ENCODE measurements at regions not wholly inside any gene's neighbourhood (a gene's known extent, or its start where the extent isn't known, plus 50 kb on each side); places are given as distances from the start of the nearest gene placed in this dataset.

DNA sequence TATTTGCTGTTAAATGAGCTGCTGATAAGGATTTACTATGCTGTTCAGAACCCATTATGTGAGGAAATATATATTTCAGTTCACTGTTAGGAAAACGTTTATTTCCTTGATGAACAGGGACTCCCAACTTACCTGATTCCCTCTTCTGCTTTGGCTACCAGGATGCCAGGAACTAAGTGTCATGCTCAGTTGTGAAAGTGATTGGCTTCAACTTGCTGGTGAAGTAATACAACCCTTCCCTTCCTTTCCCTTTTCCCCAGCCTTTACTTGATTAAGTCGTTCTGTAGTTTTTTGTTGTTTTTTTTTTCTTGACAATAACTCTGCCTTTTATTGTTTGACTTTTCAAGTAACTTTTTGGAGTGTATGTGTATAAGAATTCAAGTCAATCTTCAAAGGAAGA, 309.3 kb downstream of the DOCK8 start (continued):
- TF ChIP-seq, protein P1, sequence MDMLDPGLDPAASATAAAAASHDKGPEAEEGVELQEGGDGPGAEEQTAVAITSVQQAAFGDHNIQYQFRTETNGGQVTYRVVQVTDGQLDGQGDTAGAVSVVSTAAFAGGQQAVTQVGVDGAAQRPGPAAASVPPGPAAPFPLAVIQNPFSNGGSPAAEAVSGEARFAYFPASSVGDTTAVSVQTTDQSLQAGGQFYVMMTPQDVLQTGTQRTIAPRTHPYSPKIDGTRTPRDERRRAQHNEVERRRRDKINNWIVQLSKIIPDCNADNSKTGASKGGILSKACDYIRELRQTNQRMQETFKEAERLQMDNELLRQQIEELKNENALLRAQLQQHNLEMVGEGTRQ (IDR thresholded peaks at IDR 0.05; ENCODE audit: low read depth, low read length), result no peak
- TF ChIP-seq, protein P1 (CRISPR knock-in tag; IDR thresholded peaks at IDR 0.05; ENCODE audit: borderline replicate concordance), result no peak

DNA sequence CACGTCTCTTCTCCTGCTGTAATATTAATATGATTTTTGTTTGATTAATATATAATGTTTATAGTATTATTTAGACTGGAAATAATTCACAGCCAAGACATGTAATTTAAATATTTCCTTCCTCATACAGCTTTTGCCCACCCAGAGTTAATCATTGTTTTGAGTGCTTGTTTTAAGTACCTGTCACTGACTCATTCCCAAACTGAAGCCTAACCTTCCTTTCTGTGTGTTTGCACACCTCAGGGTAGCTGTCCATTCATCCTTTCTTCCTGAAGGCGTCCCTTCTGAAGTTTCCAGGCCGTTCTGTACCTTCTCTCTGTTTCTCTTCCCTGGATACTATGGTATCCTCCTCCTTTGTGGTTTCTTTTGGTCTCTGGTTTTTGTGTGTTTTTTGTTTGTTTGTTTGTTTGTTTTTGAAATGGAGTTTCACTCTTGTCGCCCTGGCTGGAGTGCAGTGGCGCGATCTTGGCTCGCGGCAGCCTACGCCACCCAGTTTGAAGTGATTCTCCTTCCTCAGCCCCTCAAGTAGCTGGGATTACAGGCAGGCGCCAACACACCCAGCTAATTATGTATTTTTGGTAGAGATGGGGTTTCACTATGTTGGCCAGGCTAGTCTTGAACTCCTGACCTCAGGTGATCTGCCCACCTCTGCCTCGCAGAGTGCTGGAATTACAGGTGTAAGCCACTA, 312.4 kb downstream of the DOCK8 start:
- 69% methylated on average over 11 of the region's 11 CpGs for WGBS (ENCODE audit: low lambda C conversion rate)
- ATAC-seq, result no peak
- FAIRE-seq, result no peak

More for the DNA sequence above, 312.4 kb downstream of the DOCK8 start:
- Histone ChIP-seq H3K4me1 (ENCODE audit: insufficient read depth, low read length) (no peaks in the 10 kb centered on the region), H3K9ac (ENCODE audit: insufficient read depth, low read depth, low read length) (no peak overlapping the region), H3K4me3 (replicated peaks in 1 of 3; ENCODE audit: insufficient read depth in 1 of 3, low read depth in 2 of 3, low read length in 3 of 3) (no peak overlapping the region), H3K9me3 (ENCODE audit: low read length) (no peaks in the 10 kb centered on the region), H2AFZ (ENCODE audit: low read length) (no peak overlapping the region), H3K79me2 (ENCODE audit: insufficient read depth, low read length) (no peaks in the 10 kb centered on the region), H3K27ac (ENCODE audit: extremely low read length, insufficient read depth, low read length) (no peak overlapping the region), H4K20me1 (ENCODE audit: insufficient read depth, low read length) (no peaks in the 10 kb centered on the region), H3K27me3 (ENCODE audit: control insufficient read depth in 1 of 2, insufficient read depth in 2 of 2, low read length in 2 of 2) (no peaks in the 10 kb centered on the region), H3K36me3 (replicated peaks in 1 of 2; ENCODE audit: control insufficient read depth in 1 of 2, insufficient read depth in 2 of 2, low read length in 2 of 2) (no peaks in the 10 kb centered on the region), H3K4me2 (ENCODE audit: low read depth, low read length) (no peak overlapping the region)
- BruUV-seq (replicated peaks), result no TSS peak
- TF ChIP-seq FOXK2 (IDR thresholded peaks at IDR 0.05) (no peak), ZNF3 (CRISPR knock-in tag; IDR thresholded peaks at IDR 0.05) (no peak), CBX1 (IDR thresholded peaks at IDR 0.05; ENCODE audit: low read depth) (no peak), POLR2A (IDR thresholded peaks at IDR 0.05; ENCODE audit: insufficient read depth in 1 of 2, low read depth in 2 of 2, low read length in 2 of 2) (no peak), GTF3A (CRISPR knock-in tag; conservative IDR thresholded peaks at IDR 0.05) (no peak), JARID2 (CRISPR knock-in tag; IDR thresholded peaks at IDR 0.05; ENCODE audit: insufficient replicate concordance) (no peak), ZNF577 (CRISPR knock-in tag; IDR thresholded peaks at IDR 0.05; ENCODE audit: borderline replicate concordance, low read depth) (no peak), ZNF761 (CRISPR knock-in tag; conservative IDR thresholded peaks at IDR 0.05) (no peak), MLLT10 (CRISPR knock-in tag; IDR thresholded peaks at IDR 0.05) (no peak), ZNF660 (CRISPR knock-in tag; IDR thresholded peaks at IDR 0.05; ENCODE audit: borderline replicate concordance, low read depth) (no peak)
- TF ChIP-seq, protein P2, sequence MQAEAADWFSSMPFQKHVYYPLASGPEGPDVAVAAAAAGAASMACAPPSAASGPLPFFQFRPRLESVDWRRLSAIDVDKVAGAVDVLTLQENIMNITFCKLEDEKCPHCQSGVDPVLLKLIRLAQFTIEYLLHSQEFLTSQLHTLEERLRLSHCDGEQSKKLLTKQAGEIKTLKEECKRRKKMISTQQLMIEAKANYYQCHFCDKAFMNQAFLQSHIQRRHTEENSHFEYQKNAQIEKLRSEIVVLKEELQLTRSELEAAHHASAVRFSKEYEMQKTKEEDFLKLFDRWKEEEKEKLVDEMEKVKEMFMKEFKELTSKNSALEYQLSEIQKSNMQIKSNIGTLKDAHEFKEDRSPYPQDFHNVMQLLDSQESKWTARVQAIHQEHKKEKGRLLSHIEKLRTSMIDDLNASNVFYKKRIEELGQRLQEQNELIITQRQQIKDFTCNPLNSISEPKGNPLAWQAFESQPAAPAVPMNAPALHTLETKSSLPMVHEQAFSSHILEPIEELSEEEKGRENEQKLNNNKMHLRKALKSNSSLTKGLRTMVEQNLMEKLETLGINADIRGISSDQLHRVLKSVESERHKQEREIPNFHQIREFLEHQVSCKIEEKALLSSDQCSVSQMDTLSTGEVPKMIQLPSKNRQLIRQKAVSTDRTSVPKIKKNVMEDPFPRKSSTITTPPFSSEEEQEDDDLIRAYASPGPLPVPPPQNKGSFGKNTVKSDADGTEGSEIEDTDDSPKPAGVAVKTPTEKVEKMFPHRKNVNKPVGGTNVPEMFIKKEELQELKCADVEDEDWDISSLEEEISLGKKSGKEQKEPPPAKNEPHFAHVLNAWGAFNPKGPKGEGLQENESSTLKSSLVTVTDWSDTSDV (CRISPR knock-in tag; IDR thresholded peaks at IDR 0.05), result no peak
- TF ChIP-seq, protein P3, sequence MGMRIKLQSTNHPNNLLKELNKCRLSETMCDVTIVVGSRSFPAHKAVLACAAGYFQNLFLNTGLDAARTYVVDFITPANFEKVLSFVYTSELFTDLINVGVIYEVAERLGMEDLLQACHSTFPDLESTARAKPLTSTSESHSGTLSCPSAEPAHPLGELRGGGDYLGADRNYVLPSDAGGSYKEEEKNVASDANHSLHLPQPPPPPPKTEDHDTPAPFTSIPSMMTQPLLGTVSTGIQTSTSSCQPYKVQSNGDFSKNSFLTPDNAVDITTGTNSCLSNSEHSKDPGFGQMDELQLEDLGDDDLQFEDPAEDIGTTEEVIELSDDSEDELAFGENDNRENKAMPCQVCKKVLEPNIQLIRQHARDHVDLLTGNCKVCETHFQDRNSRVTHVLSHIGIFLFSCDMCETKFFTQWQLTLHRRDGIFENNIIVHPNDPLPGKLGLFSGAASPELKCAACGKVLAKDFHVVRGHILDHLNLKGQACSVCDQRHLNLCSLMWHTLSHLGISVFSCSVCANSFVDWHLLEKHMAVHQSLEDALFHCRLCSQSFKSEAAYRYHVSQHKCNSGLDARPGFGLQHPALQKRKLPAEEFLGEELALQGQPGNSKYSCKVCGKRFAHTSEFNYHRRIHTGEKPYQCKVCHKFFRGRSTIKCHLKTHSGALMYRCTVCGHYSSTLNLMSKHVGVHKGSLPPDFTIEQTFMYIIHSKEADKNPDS (CRISPR knock-in tag; IDR thresholded peaks at IDR 0.05), result no peak
- TF ChIP-seq, protein P4, sequence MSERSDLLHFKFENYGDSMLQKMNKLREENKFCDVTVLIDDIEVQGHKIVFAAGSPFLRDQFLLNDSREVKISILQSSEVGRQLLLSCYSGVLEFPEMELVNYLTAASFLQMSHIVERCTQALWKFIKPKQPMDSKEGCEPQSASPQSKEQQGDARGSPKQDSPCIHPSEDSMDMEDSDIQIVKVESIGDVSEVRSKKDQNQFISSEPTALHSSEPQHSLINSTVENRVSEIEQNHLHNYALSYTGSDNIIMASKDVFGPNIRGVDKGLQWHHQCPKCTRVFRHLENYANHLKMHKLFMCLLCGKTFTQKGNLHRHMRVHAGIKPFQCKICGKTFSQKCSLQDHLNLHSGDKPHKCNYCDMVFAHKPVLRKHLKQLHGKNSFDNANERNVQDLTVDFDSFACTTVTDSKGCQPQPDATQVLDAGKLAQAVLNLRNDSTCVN (CRISPR knock-in tag; IDR thresholded peaks at IDR 0.05; ENCODE audit: borderline replicate concordance), result no peak
- in situ Hi-C loops (cut with HindIII; ENCODE audit: extremely low pct_ligation_motif_present, low pct_unique_long_range_greater_than_20kb) (no loop called here), intact Hi-C loops (cut with micrococcal nuclease; ENCODE audit: unreplicated experiment) (no loop called here)
- ChIA-PET CTCF (ENCODE audit: low intra/inter-chr PET ratio, low total read pairs) (no interaction called here), POLR2A (no interaction called here)
- DNase-seq (ENCODE audit: low spot score), result no peak

All from HepG2 (cell line).